K562 (cell line): ENCODE measurements at regions not wholly inside any gene's neighbourhood (a gene's known extent, or its start where the extent isn't known, plus 50 kb on each side); places are given as distances from the start of the nearest gene placed in this dataset.

Experiments
- ATAC-seq: fragments of 200-7000 bp; cut with Tn5 transposase; 3 replicates; pipeline ENCODE4 v1.9.1; 2020; ENCODE audit warnings: moderate library complexity
- BruUV-seq: library from RNA; stranded (reverse); fragments of 400-500 nt; replicated peaks from 2 replicates; lab custom pipeline; 2021; lab: Mats Ljungman, UMichigan
- CTCF ChIA-PET: fragments of 300-600 bp; formaldehyde crosslinking; extraction: SDS; loops from one replicate; lab custom pipeline; 2021; ENCODE audit warnings: low intra/inter-chr PET ratio; lab: Yijun Ruan, JAX
- POLR2A ChIA-PET: fragments of 300-600, 350-650 bp; sonication (Branson Sonifier 250); formaldehyde crosslinking; extraction: SDS; loops from one replicate; lab custom pipeline; 2021; ENCODE audit warnings: antibody characterized with exemption, inconsistent platforms; lab: Yijun Ruan, JAX
- DNase-seq, 4 experiments: peaks; one replicate each; pipeline versions ENCODE4 v3.0.0 to v3.0.0-alpha.2; 2011 to 2018; ENCODE audit warnings: low spot score in 3 of 4, mixed read lengths in 3 of 4; ENCODE audit errors: extremely low read depth in 1 of 4
- FAIRE-seq: peaks from 2 replicates; lab custom pipeline; 2011; peaks lifted over from hg19 to GRCh38; lab: Jason Lieb, UNC
- H2AFZ ChIP-seq: 2 replicates; pipeline ENCODE4 v1.6.0; 2011; ENCODE audit warnings: low read depth, low read length, control low read depth, inconsistent platforms
- H3K27ac ChIP-seq: fragments of 200-600 bp; 3 replicates; pipeline ENCODE4 v1.8.0; 2011; ENCODE audit warnings: low read depth, mild to moderate bottlenecking, control low read depth, inconsistent platforms, low read length, moderate library complexity, mixed read lengths; ENCODE audit errors: extremely low read depth
- H3K27me3 ChIP-seq, 2 experiments: fragments of 300-600 bp in 1 of 2; 2 replicates in 1 of 2; 3 replicates in 1 of 2; pipeline versions ENCODE4 v1.6.0 to v1.8.0; 2011; ENCODE audit warnings: inconsistent platforms in 2 of 2, low read length in 2 of 2, mild to moderate bottlenecking in 1 of 2, mixed read lengths in 1 of 2, moderate library complexity in 1 of 2; ENCODE audit not compliant: control insufficient read depth in 2 of 2, insufficient read depth in 2 of 2
- H3K36me3 ChIP-seq: fragments of 300-600 bp; 3 replicates; pipeline ENCODE4 v1.8.0; 2011; ENCODE audit warnings: mild to moderate bottlenecking, low read length, inconsistent platforms; ENCODE audit not compliant: control insufficient read depth, insufficient read depth
- H3K4me1 ChIP-seq, 2 experiments: fragments of 200-600 bp in 1 of 2; replicated peaks in 1 of 2; 2 replicates in 1 of 2; 3 replicates in 1 of 2; pipeline versions ENCODE4 v1.5.1 to v1.8.0; 2011; ENCODE audit warnings: inconsistent platforms in 2 of 2, low read length in 2 of 2, mild to moderate bottlenecking in 1 of 2, mixed read lengths in 1 of 2, moderate library complexity in 1 of 2; ENCODE audit not compliant: control insufficient read depth in 2 of 2, insufficient read depth in 2 of 2
- H3K4me2 ChIP-seq: 2 replicates; pipeline ENCODE4 v1.6.1; 2011; ENCODE audit warnings: low read length, control low read depth, inconsistent platforms, mixed read lengths; ENCODE audit not compliant: insufficient read depth
- H3K4me3 ChIP-seq: fragments of 200-600 bp; sonication (generic), shearing (Covaris generic); 2 replicates; pipeline ENCODE4 v1.5.1; 2016; ENCODE audit warnings: control low read depth, inconsistent platforms
- H3K79me2 ChIP-seq: fragments of 200-600 bp; 3 replicates; pipeline ENCODE4 v1.8.0; 2011; ENCODE audit warnings: low read length, inconsistent platforms; ENCODE audit not compliant: control insufficient read depth, insufficient read depth
- H3K9ac ChIP-seq, 2 experiments: 2 replicates each; pipeline versions ENCODE4 v1.6.0 to v1.6.1; 2011; ENCODE audit warnings: low read depth in 2 of 2, low read length in 2 of 2, control low read depth in 1 of 2, inconsistent platforms in 1 of 2, mild to moderate bottlenecking in 1 of 2, mixed read lengths in 1 of 2; ENCODE audit not compliant: insufficient read depth in 1 of 2
- H3K9me1 ChIP-seq: one replicate; pipeline ENCODE4 v1.6.0; 2011; ENCODE audit warnings: inconsistent platforms, mild to moderate bottlenecking, low read length, moderate library complexity; ENCODE audit not compliant: control insufficient read depth, insufficient read depth
- H3K9me3 ChIP-seq: replicated peaks from 2 replicates; pipeline ENCODE4 v1.5.1; 2011; ENCODE audit warnings: low read depth, low read length, inconsistent platforms; ENCODE audit not compliant: control insufficient read depth, insufficient read depth
- H4K20me1 ChIP-seq: replicated peaks from 2 replicates; pipeline ENCODE4 v1.6.1; 2011; ENCODE audit warnings: low read length, inconsistent platforms, mixed read lengths; ENCODE audit not compliant: control insufficient read depth, insufficient read depth
- HDGF ChIP-seq: fragments of 450-650 bp; IDR thresholded peaks from 2 replicates; pipeline ENCODE4 v1.6.1; 2016
- HEY1 ChIP-seq: fragments of 250-450 bp; sonication (Bioruptor Pico); IDR thresholded peaks from 2 replicates; pipeline ENCODE4 v1.5.0; 2020; ENCODE audit warnings: mild to moderate bottlenecking, moderate library complexity, borderline replicate concordance
- ILK ChIP-seq: fragments of 450-650 bp; IDR thresholded peaks from 2 replicates; pipeline ENCODE4 v1.6.1; 2016; ENCODE audit warnings: missing genetic modification characterization, low read depth, mild to moderate bottlenecking, missing compliant biosample characterization, moderate library complexity, borderline replicate concordance
- MCM5 ChIP-seq: fragments of 450-650 bp; IDR thresholded peaks from 2 replicates; pipeline ENCODE4 v1.6.1; 2016; ENCODE audit warnings: low read depth
- MNT ChIP-seq, 2 experiments: fragments of 450-650 bp; conservative IDR thresholded peaks; 2 replicates each; pipeline ENCODE4 v1.6.1; 2017; ENCODE audit warnings: mild to moderate bottlenecking in 2 of 2, moderate library complexity in 2 of 2
- PPARD ChIP-seq: fragments of 250-450 bp; sonication (Bioruptor Pico); IDR thresholded peaks from 2 replicates; pipeline ENCODE4 v1.8.0; 2022; ENCODE audit warnings: inconsistent platforms, mild to moderate bottlenecking, moderate library complexity
- RBBP5 ChIP-seq: fragments of 200-600 bp; sonication (generic); IDR thresholded peaks from 2 replicates; pipeline ENCODE4 v1.6.1; 2012; ENCODE audit warnings: borderline replicate concordance, mild to moderate bottlenecking, low read length, control low read depth, inconsistent platforms; ENCODE audit not compliant: insufficient read depth, poor library complexity, severe bottlenecking
- SREBF2 ChIP-seq: sonication (generic); formaldehyde crosslinking; IDR thresholded peaks from 2 replicates; pipeline ENCODE4 v1.4.0; 2020; ENCODE audit warnings: mild to moderate bottlenecking, missing genetic modification reagents
- SRF ChIP-seq, 2 experiments: fragments of 250-450, 450-650 bp in 1 of 2; sonication (Bioruptor Pico) in 1 of 2; sonication (generic) in 1 of 2; formaldehyde crosslinking; IDR thresholded peaks; 2 replicates each; pipeline versions ENCODE4 v1.5.0 to v1.5.1; 2020 to 2022; ENCODE audit warnings: mild to moderate bottlenecking in 1 of 2, missing genetic modification reagents in 1 of 2
- TRIM28 ChIP-seq: fragments of 450-650 bp; IDR thresholded peaks from 2 replicates; pipeline ENCODE4 v1.6.1; 2017
- USF2 ChIP-seq: sonication (generic); formaldehyde crosslinking; IDR thresholded peaks from 2 replicates; pipeline ENCODE4 v1.5.0; 2020; ENCODE audit warnings: missing genetic modification reagents
- ZNF274 ChIP-seq: IDR thresholded peaks from 2 replicates; pipeline ENCODE4 v1.6.1; 2011; ENCODE audit warnings: low read depth, mild to moderate bottlenecking, low read length, moderate library complexity, borderline replicate concordance
- ZNF316 ChIP-seq: fragments of 450-650 bp; IDR thresholded peaks from 2 replicates; pipeline ENCODE4 v1.6.1; 2016
- ZSCAN32 ChIP-seq: fragments of 450-650 bp; formaldehyde crosslinking; IDR thresholded peaks from 2 replicates; pipeline ENCODE4 v1.4.0; 2020; ENCODE audit warnings: mild to moderate bottlenecking, moderate library complexity
- WGBS: fragments of 100-300 bp; shearing (Covaris generic); methylation state at CpG from one replicate; pipeline ENCODE4 v1.1.6; 2016; ENCODE audit warnings: low coverage, mixed read lengths; ENCODE audit not compliant: insufficient coverage; ENCODE audit errors: missing lambda C conversion rate; 5-methylcytosine and 5-hydroxymethylcytosine counted together
- in situ Hi-C: fragments of 300-500 bp; cut with MboI; formaldehyde crosslinking; loops from 4 replicates; pipeline ENCODE4 v1.15.0; 2018; ENCODE audit warnings: inconsistent platforms, mixed read lengths
- intact Hi-C: fragments of 100-400 bp; cut with micrococcal nuclease; formaldehyde crosslinking; loops from 2 replicates; pipeline ENCODE4 v1.14.2; 2022

- ATAC-seq (no peak), FAIRE-seq (no peak), DNase-seq (no peak)
- Histone ChIP-seq H3K36me3 (no peaks in the 10 kb centered on the region), H2AFZ (no peak overlapping the region), H3K79me2 (no peaks in the 10 kb centered on the region), H4K20me1 (no peaks in the 10 kb centered on the region), H3K9me1 (no peaks in the 10 kb centered on the region), H3K9ac (no peak overlapping the region), H3K4me2 (no peak overlapping the region), H3K27me3 (no peaks in the 10 kb centered on the region), H3K27ac (no peak overlapping the region), H3K4me1 (no peaks in the 10 kb centered on the region), H3K9me3 (no peaks in the 10 kb centered on the region), H3K4me3 (no peak overlapping the region)
- TF ChIP-seq TRIM28 (no peak), MNT (conservative IDR thresholded peaks at IDR 0.05) (no peak), RBBP5 (no peak), HEY1 (CRISPR knock-in tag) (no peak), PPARD (CRISPR knock-in tag) (no peak), ZSCAN32 (CRISPR knock-in tag) (no peak), MCM5 (no peak), HDGF (no peak), ZNF274 (no peak), ZNF316 (no peak), ILK (tag) (no peak), USF2 (no peak), SRF (CRISPR knock-in tag; IDR thresholded peaks at IDR 0.05) (no peak), SREBF2 (CRISPR knock-in tag) (no peak)
- 0% methylated on average over 3 of the region's 3 CpGs for WGBS
- in situ Hi-C loops (no loop called here), intact Hi-C loops (no loop called here)
- POLR2A ChIA-PET, result interaction anchor here (0.6 kb wide), 1 partner anchor 44 kb away, joined by 3 read pairs; no protein-coding TSS in a partner anchor
- no TSS peak for BruUV-seq
- CTCF ChIA-PET, result no interaction called here
Measured at GRCh38 chr10:125398270-125398669, 237.9 kb upstream of the CTBP2 start.
